IMR-90 (cell line): ENCODE measurements at regions not wholly inside any gene's neighbourhood (a gene's known extent, or its start where the extent isn't known, plus 50 kb on each side); places are given as distances from the start of the nearest gene placed in this dataset.

ENCODE experiments used
- BHLHE40 ChIP-seq: fragments of 150-350 bp; IDR thresholded peaks from 2 replicates; pipeline ENCODE4 v1.6.1; 2016; ENCODE audit warnings: mild to moderate bottlenecking, low read depth, low read length
- CEBPB ChIP-seq: IDR thresholded peaks from 2 replicates; pipeline ENCODE4 v1.6.1; 2012; ENCODE audit warnings: low read depth, low read length, improper control_type of control experiment
- CHD1 ChIP-seq: IDR thresholded peaks from 2 replicates; pipeline ENCODE4 v1.6.1; 2012; ENCODE audit warnings: low read depth, low read length, improper control_type of control experiment
- MAFK ChIP-seq: IDR thresholded peaks from 2 replicates; pipeline ENCODE4 v1.6.1; 2012; ENCODE audit warnings: low read depth, low read length, improper control_type of control experiment
- MXI1 ChIP-seq: IDR thresholded peaks from 2 replicates; pipeline ENCODE4 v1.6.1; 2012; ENCODE audit warnings: low read depth, mild to moderate bottlenecking, low read length, moderate library complexity, borderline replicate concordance
- NFE2L2 ChIP-seq: fragments of 150-350 bp; IDR thresholded peaks from 2 replicates; pipeline ENCODE4 v1.6.1; 2016; ENCODE audit warnings: low read depth, mild to moderate bottlenecking, low read length
- POLR2A ChIP-seq: IDR thresholded peaks from 2 replicates; pipeline ENCODE4 v1.6.1; 2012; ENCODE audit warnings: mild to moderate bottlenecking, low read depth, low read length
- RAD21 ChIP-seq: IDR thresholded peaks from 2 replicates; pipeline ENCODE4 v1.6.1; 2012; ENCODE audit warnings: low read length, improper control_type of control experiment
- RFX5 ChIP-seq: IDR thresholded peaks from 2 replicates; pipeline ENCODE4 v1.8.0; 2012; ENCODE audit warnings: low read depth, mild to moderate bottlenecking, low read length, moderate library complexity
- SMC3 ChIP-seq: fragments of 150-350 bp; IDR thresholded peaks from 2 replicates; pipeline ENCODE4 v1.6.1; 2016; ENCODE audit warnings: low read depth, mild to moderate bottlenecking, antibody characterized with exemption, low read length, moderate library complexity
- TF ChIP-seq, protein P1 (sequence below): conservative IDR thresholded peaks from 2 replicates; pipeline ENCODE4 v1.5.1; 2012; ENCODE audit warnings: mild to moderate bottlenecking, low read depth, low read length, improper control_type of control experiment
- TF ChIP-seq, protein P2 (sequence below): fragments of 150-350 bp; IDR thresholded peaks from 2 replicates; pipeline ENCODE4 v1.6.1; 2017; ENCODE audit warnings: mild to moderate bottlenecking, antibody characterized with exemption, low read length, low read depth
- TF ChIP-seq, protein P3 (sequence below): fragments of 150-350 bp; IDR thresholded peaks from 2 replicates; pipeline ENCODE4 v1.6.1; 2016; ENCODE audit warnings: low read depth, mild to moderate bottlenecking, low read length, moderate library complexity, borderline replicate concordance

DNA sequence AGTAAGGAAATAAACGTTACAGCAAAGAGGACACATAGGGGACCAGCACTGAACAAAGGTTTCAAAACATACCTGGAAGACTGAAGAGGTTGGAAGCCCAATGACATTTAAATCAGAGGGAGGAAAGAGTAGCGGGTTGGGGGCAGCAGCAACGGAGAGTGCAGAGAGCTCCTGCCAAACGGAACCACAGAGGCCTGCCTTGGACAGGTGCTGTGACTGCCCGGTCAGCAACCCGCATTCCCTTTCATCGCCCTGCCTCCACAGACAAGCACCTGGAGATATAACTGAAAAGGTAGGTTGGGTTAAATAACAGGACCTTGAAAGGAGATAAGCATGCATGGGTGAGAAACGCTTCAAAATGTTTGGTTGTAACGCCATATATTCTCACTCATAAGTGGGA, 92.8 kb upstream of the SLC38A4 start:
- TF ChIP-seq, protein P1, sequence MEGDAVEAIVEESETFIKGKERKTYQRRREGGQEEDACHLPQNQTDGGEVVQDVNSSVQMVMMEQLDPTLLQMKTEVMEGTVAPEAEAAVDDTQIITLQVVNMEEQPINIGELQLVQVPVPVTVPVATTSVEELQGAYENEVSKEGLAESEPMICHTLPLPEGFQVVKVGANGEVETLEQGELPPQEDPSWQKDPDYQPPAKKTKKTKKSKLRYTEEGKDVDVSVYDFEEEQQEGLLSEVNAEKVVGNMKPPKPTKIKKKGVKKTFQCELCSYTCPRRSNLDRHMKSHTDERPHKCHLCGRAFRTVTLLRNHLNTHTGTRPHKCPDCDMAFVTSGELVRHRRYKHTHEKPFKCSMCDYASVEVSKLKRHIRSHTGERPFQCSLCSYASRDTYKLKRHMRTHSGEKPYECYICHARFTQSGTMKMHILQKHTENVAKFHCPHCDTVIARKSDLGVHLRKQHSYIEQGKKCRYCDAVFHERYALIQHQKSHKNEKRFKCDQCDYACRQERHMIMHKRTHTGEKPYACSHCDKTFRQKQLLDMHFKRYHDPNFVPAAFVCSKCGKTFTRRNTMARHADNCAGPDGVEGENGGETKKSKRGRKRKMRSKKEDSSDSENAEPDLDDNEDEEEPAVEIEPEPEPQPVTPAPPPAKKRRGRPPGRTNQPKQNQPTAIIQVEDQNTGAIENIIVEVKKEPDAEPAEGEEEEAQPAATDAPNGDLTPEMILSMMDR = no peak
- TF ChIP-seq RAD21 (no peak), CEBPB (no peak), MAFK (no peak), RFX5 (no peak), POLR2A (no peak), NFE2L2 (no peak), MXI1 (no peak), SMC3 (no peak), CHD1 (no peak), BHLHE40 (no peak)
- TF ChIP-seq, protein P2, sequence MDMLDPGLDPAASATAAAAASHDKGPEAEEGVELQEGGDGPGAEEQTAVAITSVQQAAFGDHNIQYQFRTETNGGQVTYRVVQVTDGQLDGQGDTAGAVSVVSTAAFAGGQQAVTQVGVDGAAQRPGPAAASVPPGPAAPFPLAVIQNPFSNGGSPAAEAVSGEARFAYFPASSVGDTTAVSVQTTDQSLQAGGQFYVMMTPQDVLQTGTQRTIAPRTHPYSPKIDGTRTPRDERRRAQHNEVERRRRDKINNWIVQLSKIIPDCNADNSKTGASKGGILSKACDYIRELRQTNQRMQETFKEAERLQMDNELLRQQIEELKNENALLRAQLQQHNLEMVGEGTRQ = no peak
- TF ChIP-seq, protein P3, sequence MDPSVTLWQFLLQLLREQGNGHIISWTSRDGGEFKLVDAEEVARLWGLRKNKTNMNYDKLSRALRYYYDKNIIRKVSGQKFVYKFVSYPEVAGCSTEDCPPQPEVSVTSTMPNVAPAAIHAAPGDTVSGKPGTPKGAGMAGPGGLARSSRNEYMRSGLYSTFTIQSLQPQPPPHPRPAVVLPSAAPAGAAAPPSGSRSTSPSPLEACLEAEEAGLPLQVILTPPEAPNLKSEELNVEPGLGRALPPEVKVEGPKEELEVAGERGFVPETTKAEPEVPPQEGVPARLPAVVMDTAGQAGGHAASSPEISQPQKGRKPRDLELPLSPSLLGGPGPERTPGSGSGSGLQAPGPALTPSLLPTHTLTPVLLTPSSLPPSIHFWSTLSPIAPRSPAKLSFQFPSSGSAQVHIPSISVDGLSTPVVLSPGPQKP = no peak
